T-cell (primary cell): ENCODE measurements at regions not wholly inside any gene's neighbourhood (a gene's known extent, or its start where the extent isn't known, plus 50 kb on each side); places are given as distances from the start of the nearest gene placed in this dataset.

Source experiments
- ATAC-seq, 4 experiments: fragments of 200-7000 bp in 3 of 4; fragments of 150-1000 bp in 1 of 4; cut with Tn5 transposase; replicated peaks in 1 of 4; 1 replicate in 3 of 4; 2 replicates in 1 of 4; pipeline ENCODE4 v1.10.0; 2021; ENCODE audit warnings: moderate library complexity in 3 of 4, mild to moderate bottlenecking in 2 of 4, moderate number of reproducible peaks in 1 of 4
- CTCF ChIA-PET, 2 donors: fragments of 300-600 bp; sonication (Branson Sonifier 250); formaldehyde crosslinking; loops; one replicate each; lab custom pipeline; 2022; ENCODE audit warnings: antibody characterized with exemption in 2 of 2; lab: Charles Lee
- POLR2A ChIA-PET, 2 donors: fragments of 300-600 bp; sonication (Branson Sonifier 250); formaldehyde crosslinking; loops; one replicate each; lab custom pipeline; 2022; ENCODE audit warnings: antibody characterized with exemption in 2 of 2; lab: Charles Lee
- DNase-seq, 35 experiments: peaks; one replicate each; pipeline versions ENCODE4 v3.0.0 to v3.0.0-alpha.2; 2013 to 2023
- H3K27ac ChIP-seq: one replicate; pipeline ENCODE4 v1.5.1; 2013; ENCODE audit warnings: low read length
- H3K27me3 ChIP-seq, 2 experiments: replicated peaks in 1 of 2; 1 replicate in 1 of 2; 2 replicates in 1 of 2; pipeline versions ENCODE4 v1.6.1 to v1.7.0; 2013; ENCODE audit warnings: low read length in 1 of 2, mixed read lengths in 1 of 2; ENCODE audit not compliant: control insufficient read depth in 2 of 2, insufficient read depth in 2 of 2; ENCODE audit errors: extremely low read depth in 1 of 2
- H3K36me3 ChIP-seq, 2 donors: 1 replicate in 1 of 2; 2 replicates in 1 of 2; pipeline versions ENCODE4 v1.6.1 to v1.7.0; 2013; ENCODE audit warnings: low read length in 1 of 2; ENCODE audit not compliant: control insufficient read depth in 2 of 2, insufficient read depth in 1 of 2; ENCODE audit errors: extremely low read depth in 1 of 2
- H3K4me1 ChIP-seq, 2 experiments: 1 replicate in 1 of 2; 2 replicates in 1 of 2; pipeline versions ENCODE4 v1.6.1 to v1.7.0; 2013; ENCODE audit warnings: low read length in 2 of 2, mixed read lengths in 1 of 2; ENCODE audit not compliant: insufficient read depth in 2 of 2, control insufficient read depth in 1 of 2; ENCODE audit errors: extremely low read depth in 1 of 2
- H3K4me3 ChIP-seq, 2 donors: 1 replicate in 1 of 2; 2 replicates in 1 of 2; pipeline versions ENCODE4 v1.5.1 to v1.7.0; 2013; ENCODE audit warnings: mild to moderate bottlenecking in 2 of 2, low read length in 1 of 2, moderate library complexity in 1 of 2; ENCODE audit not compliant: control insufficient read depth in 1 of 2; ENCODE audit errors: extremely low read depth in 1 of 2
- H3K9me3 ChIP-seq: 2 replicates; pipeline ENCODE4 v1.7.0; 2013
- H3K27ac Mint-ChIP-seq, 2 donors: one replicate each; pipeline ENCODE4 v1.8.0; 2020 to 2021; ENCODE audit warnings: mild to moderate bottlenecking in 2 of 2, mixed read lengths in 2 of 2
- H3K27me3 Mint-ChIP-seq, 2 donors: one replicate each; pipeline ENCODE4 v1.8.0; 2021 to 2022; ENCODE audit warnings: mixed read lengths in 2 of 2
- H3K36me3 Mint-ChIP-seq: one replicate; pipeline ENCODE4 v1.8.0; 2021; ENCODE audit warnings: mixed read lengths
- H3K4me1 Mint-ChIP-seq, 3 donors: one replicate each; pipeline ENCODE4 v1.8.0; 2020 to 2022; ENCODE audit warnings: mixed read lengths in 3 of 3, mild to moderate bottlenecking in 1 of 3
- H3K4me3 Mint-ChIP-seq, 3 donors: one replicate each; pipeline ENCODE4 v1.8.0; 2020 to 2022; ENCODE audit warnings: mild to moderate bottlenecking in 3 of 3, mixed read lengths in 3 of 3, moderate library complexity in 3 of 3
- H3K9me3 Mint-ChIP-seq, 3 donors: one replicate each; pipeline ENCODE4 v1.8.0; 2020 to 2022; ENCODE audit warnings: mixed read lengths in 3 of 3
- WGBS: methylation state at CpG from one replicate; pipeline ENCODE4 v1.1.5; 2013; ENCODE audit warnings: missing lambda C conversion rate; ENCODE audit not compliant: insufficient coverage; 5-methylcytosine and 5-hydroxymethylcytosine counted together

DNA sequence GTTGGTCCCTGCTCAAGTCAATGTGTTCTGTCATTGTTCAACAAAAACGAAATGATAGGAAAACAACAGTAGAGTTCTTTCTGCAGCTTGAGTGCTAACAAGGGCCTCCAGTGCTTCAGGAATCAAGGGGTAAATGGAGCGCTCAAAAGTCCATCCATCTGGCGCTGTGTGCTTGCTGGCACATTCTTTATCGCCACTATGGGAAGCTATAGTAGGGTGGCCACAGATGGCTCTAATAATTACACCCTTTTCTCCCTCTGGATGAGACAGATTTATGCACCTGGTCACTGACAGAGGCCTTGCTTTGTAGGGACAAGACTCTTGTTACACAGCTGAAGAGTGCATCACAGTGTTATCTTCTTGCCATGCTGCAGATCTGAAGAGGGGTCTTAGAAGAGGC, 136.0 kb downstream of the GDAP2 start:
- no peak overlapping the region for H3K4me3 Mint-ChIP-seq
- ATAC-seq: no peak
- no peaks in the 10 kb centered on the region for H3K4me1 Mint-ChIP-seq
- POLR2A ChIA-PET: no interaction called here
- H3K36me3 ChIP-seq: no peaks in the 10 kb centered on the region
- H3K27me3 Mint-ChIP-seq: peaks cover 11 to 20% of the 10 kb centered on the region in 2 donors
- no peak overlapping the region for H3K27ac ChIP-seq
- H3K27ac Mint-ChIP-seq: no peak overlapping the region
- H3K27me3 ChIP-seq: no peaks in the 10 kb centered on the region
- 83% methylated on average over 1 of the region's 4 CpGs for WGBS
- H3K9me3 ChIP-seq: no peaks in the 10 kb centered on the region
- H3K4me3 ChIP-seq: no peak overlapping the region
- H3K4me1 ChIP-seq: no peaks in the 10 kb centered on the region
- no peaks in the 10 kb centered on the region for H3K36me3 Mint-ChIP-seq
- CTCF ChIA-PET: interaction anchor here in 1 of 2 donors (0.8 kb wide), 1 partner anchor 14 kb away, joined by 5 read pairs; no protein-coding TSS in a partner anchor
- H3K9me3 Mint-ChIP-seq: peaks cover 0 to 4% (median 0%) of the 10 kb centered on the region in 3 donors
- DNase-seq: no peak

DNA sequence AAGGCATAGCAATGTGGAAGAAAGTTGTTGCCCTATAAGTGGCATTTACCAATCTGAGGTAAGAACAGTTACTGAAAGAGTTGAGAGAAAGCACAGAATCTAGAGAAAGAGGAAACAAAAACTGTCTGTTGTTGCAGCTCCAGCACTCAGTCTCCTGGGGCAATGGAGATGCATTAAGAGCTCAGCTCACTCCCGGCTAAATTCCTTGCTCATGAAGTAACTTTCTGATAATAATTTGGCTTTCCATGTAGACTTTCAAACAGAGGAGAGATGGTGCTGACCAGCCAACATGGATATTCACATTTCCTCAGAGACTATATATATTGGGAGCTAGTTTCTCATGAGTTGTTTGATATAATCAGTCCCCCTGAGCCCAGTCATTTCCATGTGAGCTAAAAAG, 135.3 kb downstream of the GDAP2 start:
- DNase-seq (no peak), ATAC-seq (no peak)
- Histone ChIP-seq H3K36me3 (no peaks in the 10 kb centered on the region), H3K9me3 (no peaks in the 10 kb centered on the region), H3K27me3 (no peaks in the 10 kb centered on the region), H3K4me1 (no peaks in the 10 kb centered on the region), H3K4me3 (no peak overlapping the region), H3K27ac (no peak overlapping the region)
- CTCF ChIA-PET: no interaction called here
- H3K27me3 Mint-ChIP-seq: peaks cover 11 to 20% of the 10 kb centered on the region in 2 donors
- 100% methylated on average over 1 of the region's 1 CpG for WGBS
- POLR2A ChIA-PET: no interaction called here
- H3K27ac Mint-ChIP-seq: no peak overlapping the region
- no peak overlapping the region for H3K4me3 Mint-ChIP-seq
- no peaks in the 10 kb centered on the region for H3K36me3 Mint-ChIP-seq
- H3K9me3 Mint-ChIP-seq: peaks cover 0 to 4% (median 0%) of the 10 kb centered on the region in 3 donors
- no peaks in the 10 kb centered on the region for H3K4me1 Mint-ChIP-seq

DNA sequence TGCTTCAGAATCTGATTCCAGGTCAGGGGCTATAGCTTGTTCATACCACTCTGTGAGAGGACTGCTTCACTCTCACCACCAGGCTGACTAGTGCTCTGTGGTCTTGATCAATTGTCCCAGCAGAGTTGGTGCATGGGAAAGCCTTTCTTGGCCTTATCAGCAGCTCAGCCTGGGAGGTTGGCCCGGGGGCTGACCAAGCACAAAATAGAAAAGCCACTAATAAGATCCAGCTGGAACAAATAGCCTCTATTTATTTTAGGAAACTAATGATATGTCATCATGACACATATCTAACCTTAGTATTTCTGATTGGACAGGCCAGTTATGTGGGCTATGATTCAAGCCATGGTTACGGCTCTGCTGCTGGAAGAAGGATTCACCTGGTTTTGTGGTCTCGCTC, 134.2 kb downstream of the GDAP2 start:
- ChIA-PET POLR2A (no interaction called here), CTCF (no interaction called here)
- no peak for ATAC-seq
- no peaks in the 10 kb centered on the region for H3K27me3 ChIP-seq
- no CpG with 5 or more reads among the region's 3 CpGs for WGBS
- Mint-ChIP-seq H3K9me3 (peaks cover 0 to 4% (median 0%) of the 10 kb centered on the region in 3 donors), H3K36me3 (no peaks in the 10 kb centered on the region), H3K4me3 (no peak overlapping the region), H3K27me3 (peaks cover 11 to 20% of the 10 kb centered on the region in 2 donors), H3K27ac (no peak overlapping the region), H3K4me1 (no peaks in the 10 kb centered on the region)
- H3K36me3 ChIP-seq: no peaks in the 10 kb centered on the region
- no peak for DNase-seq
- H3K9me3 ChIP-seq: no peaks in the 10 kb centered on the region
- no peak overlapping the region for H3K27ac ChIP-seq
- H3K4me1 ChIP-seq: no peaks in the 10 kb centered on the region
- H3K4me3 ChIP-seq: no peak overlapping the region

- H3K9me3 ChIP-seq: no peaks in the 10 kb centered on the region
- no peaks in the 10 kb centered on the region for H3K27me3 ChIP-seq
- no peak overlapping the region for H3K27ac ChIP-seq
- ATAC-seq (no peak), DNase-seq (no peak)
- H3K4me1 ChIP-seq: no peaks in the 10 kb centered on the region
- no peak overlapping the region for H3K4me3 ChIP-seq
- CTCF ChIA-PET: no interaction called here
- H3K9me3 Mint-ChIP-seq: peaks cover 0 to 4% (median 0%) of the 10 kb centered on the region in 3 donors
- no peak overlapping the region for H3K4me3 Mint-ChIP-seq
- peaks cover 8 to 16% of the 10 kb centered on the region in 2 donors for H3K27me3 Mint-ChIP-seq
- no peak overlapping the region for H3K27ac Mint-ChIP-seq
- POLR2A ChIA-PET: no interaction called here
- H3K4me1 Mint-ChIP-seq: no peaks in the 10 kb centered on the region
- 100% methylated on average over 2 of the region's 5 CpGs for WGBS
- H3K36me3 Mint-ChIP-seq: no peaks in the 10 kb centered on the region
- H3K36me3 ChIP-seq: no peaks in the 10 kb centered on the region
Observed at GRCh38 chr1:117795792-117796191, 133.6 kb downstream of the GDAP2 start.

DNA sequence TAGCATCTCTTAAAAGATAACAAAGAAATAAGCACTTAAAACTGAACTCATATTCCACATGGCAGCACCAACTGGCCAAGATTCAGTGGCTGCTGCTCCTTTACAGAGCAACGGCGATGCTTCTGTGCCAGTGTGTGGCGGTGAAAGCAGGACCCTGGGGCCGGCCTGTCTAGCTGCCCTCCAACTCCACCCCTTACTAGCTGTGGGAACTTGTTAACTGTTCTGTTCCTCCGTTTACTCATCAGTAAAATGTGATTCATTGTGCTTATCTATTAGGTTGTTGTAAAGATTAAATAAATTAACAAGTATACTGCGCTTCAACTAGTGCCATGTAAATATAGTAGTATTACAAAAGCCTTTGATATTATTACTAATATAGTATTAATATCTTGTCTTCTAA, 133.2 kb downstream of the GDAP2 start:
- no peaks in the 10 kb centered on the region for H3K4me1 ChIP-seq
- ChIA-PET POLR2A (no interaction called here), CTCF (no interaction called here)
- no peaks in the 10 kb centered on the region for H3K36me3 ChIP-seq
- no peak overlapping the region for H3K27ac ChIP-seq
- H3K9me3 ChIP-seq: no peaks in the 10 kb centered on the region
- peaks cover 8 to 16% of the 10 kb centered on the region in 2 donors for H3K27me3 Mint-ChIP-seq
- H3K27ac Mint-ChIP-seq: no peak overlapping the region
- H3K9me3 Mint-ChIP-seq: peaks cover 0 to 4% (median 0%) of the 10 kb centered on the region in 3 donors
- H3K36me3 Mint-ChIP-seq: no peaks in the 10 kb centered on the region
- H3K4me1 Mint-ChIP-seq: no peaks in the 10 kb centered on the region
- ATAC-seq (no peak), DNase-seq (no peak)
- no peak overlapping the region for H3K4me3 ChIP-seq
- H3K4me3 Mint-ChIP-seq: no peak overlapping the region
- no peaks in the 10 kb centered on the region for H3K27me3 ChIP-seq
- WGBS: 100% methylated on average over 2 of the region's 6 CpGs

GRCh38 chr1:117798550-117798949, 130.9 kb downstream of the GDAP2 start:
- no peak for ATAC-seq
- Mint-ChIP-seq H3K4me1 (no peaks in the 10 kb centered on the region), H3K27me3 (peaks cover 14 to 16% of the 10 kb centered on the region in 2 donors), H3K9me3 (no peaks in the 10 kb centered on the region), H3K27ac (no peak overlapping the region), H3K4me3 (no peak overlapping the region), H3K36me3 (no peaks in the 10 kb centered on the region)
- no peak for DNase-seq
- ChIA-PET POLR2A (no interaction called here), CTCF (no interaction called here)
- WGBS: 65% methylated on average over 2 of the region's 4 CpGs
- no peak overlapping the region for H3K4me3 ChIP-seq
- no peaks in the 10 kb centered on the region for H3K27me3 ChIP-seq
- no peaks in the 10 kb centered on the region for H3K4me1 ChIP-seq
- H3K36me3 ChIP-seq: no peaks in the 10 kb centered on the region
- H3K9me3 ChIP-seq: no peaks in the 10 kb centered on the region
- no peak overlapping the region for H3K27ac ChIP-seq
